IMR-90 (cell line): ENCODE measurements at regions not wholly inside any gene's neighbourhood (a gene's known extent, or its start where the extent isn't known, plus 50 kb on each side); places are given as distances from the start of the nearest gene placed in this dataset.

ENCODE experiments used
- ATAC-seq: fragments of 200-7000 bp; cut with Tn5 transposase; 2 replicates; pipeline ENCODE4 v1.9.1; 2020; ENCODE audit warnings: low read depth, mild to moderate bottlenecking, moderate library complexity
- BruUV-seq: library from RNA; stranded (reverse); fragments of 400-500 nt; replicated peaks from 2 replicates; lab custom pipeline; 2021; lab: Mats Ljungman, UMichigan
- CTCF ChIA-PET: fragments of 300-600 bp; formaldehyde crosslinking; extraction: SDS; loops from one replicate; lab custom pipeline; 2021; ENCODE audit warnings: antibody characterized with exemption; lab: Yijun Ruan, JAX
- POLR2A ChIA-PET: fragments of 300-600 bp; sonication (Branson Sonifier 250); formaldehyde crosslinking; loops from one replicate; lab custom pipeline; 2022; ENCODE audit warnings: antibody characterized with exemption; ENCODE audit not compliant: unreplicated experiment; lab: Charles Lee
- DNase-seq: peaks from one replicate; pipeline ENCODE4 v3.0.0; 2013
- H2AFZ ChIP-seq: replicated peaks from 2 replicates; pipeline ENCODE3; 2013; ENCODE audit warnings: low read length, mild to moderate bottlenecking; ENCODE audit not compliant: poor library complexity
- H2AK5ac ChIP-seq: 2 replicates; pipeline ENCODE4 v1.6.1; 2013; ENCODE audit warnings: low read depth, low read length, inconsistent platforms
- H2AK9ac ChIP-seq: replicated peaks from 2 replicates; pipeline ENCODE3; 2013; ENCODE audit warnings: mild to moderate bottlenecking, low read depth, low read length, moderate library complexity; ENCODE audit not compliant: poor library complexity
- H2BK120ac ChIP-seq: 2 replicates; pipeline ENCODE4 v1.6.1; 2013; ENCODE audit warnings: low read depth, low read length, inconsistent platforms
- H2BK15ac ChIP-seq: 3 replicates; pipeline ENCODE4 v1.6.1; 2013; ENCODE audit warnings: low read depth, low read length, inconsistent platforms
- H2BK20ac ChIP-seq: 2 replicates; pipeline ENCODE4 v1.6.1; 2013; ENCODE audit warnings: low read depth, mild to moderate bottlenecking, inconsistent platforms, low read length, moderate library complexity
- H2BK5ac ChIP-seq: 2 replicates; pipeline ENCODE4 v1.6.1; 2013; ENCODE audit warnings: mild to moderate bottlenecking, low read depth, low read length, inconsistent platforms; ENCODE audit not compliant: poor library complexity, severe bottlenecking
- H3K14ac ChIP-seq: replicated peaks from 2 replicates; pipeline ENCODE4 v1.6.1; 2013; ENCODE audit warnings: low read depth, low read length, inconsistent platforms
- H3K18ac ChIP-seq: 2 replicates; pipeline ENCODE4 v1.6.1; 2013; ENCODE audit warnings: low read depth, low read length, control low read depth
- H3K23ac ChIP-seq: 2 replicates; pipeline ENCODE4 v1.6.1; 2013; ENCODE audit warnings: low read depth, low read length, inconsistent platforms
- H3K27ac ChIP-seq: 2 replicates; pipeline ENCODE4 v1.5.1; 2013; ENCODE audit warnings: mild to moderate bottlenecking, control low read depth, low read length; ENCODE audit not compliant: insufficient read depth
- H3K27me3 ChIP-seq: 2 replicates; pipeline ENCODE4 v1.6.1; 2013; ENCODE audit warnings: low read length; ENCODE audit not compliant: control insufficient read depth, insufficient read depth
- H3K36me3 ChIP-seq: 2 replicates; pipeline ENCODE4 v1.6.1; 2013; ENCODE audit warnings: low read length, mixed read lengths; ENCODE audit not compliant: control insufficient read depth, insufficient read depth
- H3K4ac ChIP-seq: 2 replicates; pipeline ENCODE4 v1.6.1; 2013; ENCODE audit warnings: low read depth, low read length, inconsistent platforms
- H3K4me1 ChIP-seq: 2 replicates; pipeline ENCODE4 v1.6.1; 2013; ENCODE audit warnings: low read length, mixed read lengths; ENCODE audit not compliant: control insufficient read depth, insufficient read depth
- H3K4me2 ChIP-seq: 2 replicates; pipeline ENCODE4 v1.6.1; 2013; ENCODE audit warnings: low read depth, mild to moderate bottlenecking, control low read depth, low read length, moderate library complexity
- H3K4me3 ChIP-seq: 2 replicates; pipeline ENCODE4 v1.5.1; 2013; ENCODE audit warnings: low read depth, mild to moderate bottlenecking, control low read depth, low read length, moderate library complexity; ENCODE audit not compliant: insufficient read depth
- H3K56ac ChIP-seq: 2 replicates; pipeline ENCODE4 v1.6.1; 2013; ENCODE audit warnings: low read length, inconsistent platforms; ENCODE audit not compliant: insufficient read depth; ENCODE audit errors: extremely low read depth
- H3K79me1 ChIP-seq, 2 experiments: 2 replicates each; pipeline ENCODE4 v1.6.1; 2013; ENCODE audit warnings: low read length in 2 of 2, inconsistent platforms in 1 of 2, low read depth in 1 of 2
- H3K9ac ChIP-seq: 2 replicates; pipeline ENCODE4 v1.6.1; 2013; ENCODE audit warnings: low read depth, low read length, control low read depth
- H3K9me1 ChIP-seq: 2 replicates; pipeline ENCODE4 v1.6.1; 2013; ENCODE audit warnings: low read length, inconsistent platforms; ENCODE audit not compliant: insufficient read depth
- H3K9me3 ChIP-seq: 2 replicates; pipeline ENCODE4 v1.6.1; 2013; ENCODE audit warnings: low read length; ENCODE audit not compliant: control insufficient read depth, insufficient read depth
- H4K20me1 ChIP-seq: 2 replicates; pipeline ENCODE4 v1.6.1; 2013; ENCODE audit warnings: low read length, inconsistent platforms; ENCODE audit not compliant: insufficient read depth
- H4K5ac ChIP-seq: 2 replicates; pipeline ENCODE4 v1.6.1; 2013; ENCODE audit warnings: mild to moderate bottlenecking, low read depth, low read length, control low read depth
- H4K8ac ChIP-seq, 2 experiments: 2 replicates each; pipeline ENCODE4 v1.6.1; 2013; ENCODE audit warnings: low read depth in 2 of 2, low read length in 2 of 2, control low read depth in 1 of 2, inconsistent platforms in 1 of 2
- H4K91ac ChIP-seq: 2 replicates; pipeline ENCODE4 v1.6.1; 2013; ENCODE audit warnings: low read depth, low read length, inconsistent platforms; ENCODE audit not compliant: insufficient read depth
- BHLHE40 ChIP-seq: fragments of 150-350 bp; IDR thresholded peaks from 2 replicates; pipeline ENCODE4 v1.6.1; 2016; ENCODE audit warnings: mild to moderate bottlenecking, low read depth, low read length
- CEBPB ChIP-seq: IDR thresholded peaks from 2 replicates; pipeline ENCODE4 v1.6.1; 2012; ENCODE audit warnings: low read depth, low read length, improper control_type of control experiment
- CHD1 ChIP-seq: IDR thresholded peaks from 2 replicates; pipeline ENCODE4 v1.6.1; 2012; ENCODE audit warnings: low read depth, low read length, improper control_type of control experiment
- FOS ChIP-seq: fragments of 150-350 bp; IDR thresholded peaks from 2 replicates; pipeline ENCODE4 v1.6.1; 2016; ENCODE audit warnings: low read depth, low read length
- MAFK ChIP-seq: IDR thresholded peaks from 2 replicates; pipeline ENCODE4 v1.6.1; 2012; ENCODE audit warnings: low read depth, low read length, improper control_type of control experiment
- MAZ ChIP-seq: IDR thresholded peaks from 2 replicates; pipeline ENCODE4 v1.6.1; 2012; ENCODE audit warnings: low read depth, mild to moderate bottlenecking, low read length, improper control_type of control experiment, moderate library complexity, borderline replicate concordance
- MXI1 ChIP-seq: IDR thresholded peaks from 2 replicates; pipeline ENCODE4 v1.6.1; 2012; ENCODE audit warnings: low read depth, mild to moderate bottlenecking, low read length, moderate library complexity, borderline replicate concordance
- NFE2L2 ChIP-seq: fragments of 150-350 bp; IDR thresholded peaks from 2 replicates; pipeline ENCODE4 v1.6.1; 2016; ENCODE audit warnings: low read depth, mild to moderate bottlenecking, low read length
- POLR2A ChIP-seq: IDR thresholded peaks from 2 replicates; pipeline ENCODE4 v1.6.1; 2012; ENCODE audit warnings: mild to moderate bottlenecking, low read depth, low read length
- RAD21 ChIP-seq: IDR thresholded peaks from 2 replicates; pipeline ENCODE4 v1.6.1; 2012; ENCODE audit warnings: low read length, improper control_type of control experiment
- RCOR1 ChIP-seq: IDR thresholded peaks from 2 replicates; pipeline ENCODE4 v1.6.1; 2012; ENCODE audit warnings: mild to moderate bottlenecking, low read length, improper control_type of control experiment; ENCODE audit not compliant: insufficient replicate concordance
- RFX5 ChIP-seq: IDR thresholded peaks from 2 replicates; pipeline ENCODE4 v1.8.0; 2012; ENCODE audit warnings: low read depth, mild to moderate bottlenecking, low read length, moderate library complexity
- SMC3 ChIP-seq: fragments of 150-350 bp; IDR thresholded peaks from 2 replicates; pipeline ENCODE4 v1.6.1; 2016; ENCODE audit warnings: low read depth, mild to moderate bottlenecking, antibody characterized with exemption, low read length, moderate library complexity
- WGBS, 2 experiments: methylation state at CpG; one replicate each; pipeline versions ENCODE4 v1.1.5 to v1.1.7; 2013; ENCODE audit warnings: missing lambda C conversion rate in 2 of 2; ENCODE audit not compliant: insufficient read length in 1 of 2; ENCODE audit errors: extremely low coverage in 2 of 2; 5-methylcytosine and 5-hydroxymethylcytosine counted together
- dilution Hi-C: fragments of 300-500 bp; cut with HindIII; formaldehyde crosslinking; loops from one replicate; pipeline ENCODE4 v1.14.3; 2018; ENCODE audit warnings: low sequenced_read_pairs; ENCODE audit not compliant: unreplicated experiment
- in situ Hi-C: fragments of 300-500 bp; cut with MboI; formaldehyde crosslinking; loops from 3 replicates; pipeline ENCODE4 v1.14.3; 2019; ENCODE audit warnings: low sequenced_read_pairs, inconsistent platforms, mixed read lengths
- intact Hi-C: fragments of 100-400 bp; cut with micrococcal nuclease; formaldehyde crosslinking; loops from 2 replicates; pipeline ENCODE4 v1.10.0; 2022
- TF ChIP-seq, protein P1 (sequence below): fragments of 150-350 bp; IDR thresholded peaks from 2 replicates; pipeline ENCODE4 v1.6.1; 2016; ENCODE audit warnings: low read depth, mild to moderate bottlenecking, low read length, moderate library complexity, borderline replicate concordance
- TF ChIP-seq, protein P2 (sequence below): fragments of 150-350 bp; IDR thresholded peaks from 2 replicates; pipeline ENCODE4 v1.6.1; 2017; ENCODE audit warnings: mild to moderate bottlenecking, antibody characterized with exemption, low read length, low read depth
- TF ChIP-seq, protein P3 (sequence below): conservative IDR thresholded peaks from 2 replicates; pipeline ENCODE4 v1.5.1; 2012; ENCODE audit warnings: mild to moderate bottlenecking, low read depth, low read length, improper control_type of control experiment

DNA sequence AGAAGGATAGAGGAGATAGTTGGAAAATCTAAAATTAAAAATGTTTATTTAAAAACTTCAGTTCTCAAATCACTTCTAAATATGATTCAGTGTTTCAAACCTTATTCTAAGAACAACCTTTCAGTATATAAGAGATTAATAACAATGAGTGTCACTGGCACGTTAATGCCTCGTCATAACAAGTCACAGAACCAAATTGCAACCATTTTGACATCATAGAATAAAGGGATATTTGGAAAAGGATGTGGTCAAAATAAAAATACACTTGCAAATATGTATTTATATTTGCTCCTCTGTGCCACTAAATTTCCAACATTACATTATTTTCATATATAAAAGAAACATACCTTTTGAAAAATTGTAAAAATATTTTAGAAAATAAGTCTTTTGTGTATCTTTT, 1090.6 kb downstream of the SUCLG1 start:
- intact Hi-C loops = no loop called here

More for the DNA sequence above, 1090.6 kb downstream of the SUCLG1 start:
- Histone ChIP-seq H3K4ac (no peak overlapping the region), H3K56ac (no peak overlapping the region), H3K4me1 (no peaks in the 10 kb centered on the region), H3K9me1 (no peaks in the 10 kb centered on the region), H3K9me3 (no peaks in the 10 kb centered on the region), H3K23ac (no peak overlapping the region), H4K8ac (no peak overlapping the region), H4K5ac (no peak overlapping the region), H2BK20ac (no peak overlapping the region), H4K20me1 (no peaks in the 10 kb centered on the region), H3K4me2 (no peak overlapping the region), H3K27me3 (no peaks in the 10 kb centered on the region), H4K91ac (no peak overlapping the region), H3K9ac (no peak overlapping the region), H3K14ac (no peak overlapping the region), H2AK9ac (no peak overlapping the region), H3K36me3 (no peaks in the 10 kb centered on the region), H2BK5ac (no peak overlapping the region), H3K27ac (no peak overlapping the region), H2AFZ (no peak overlapping the region), H2AK5ac (no peak overlapping the region), H2BK15ac (no peak overlapping the region), H3K4me3 (no peak overlapping the region), H3K79me1 (no peaks in the 10 kb centered on the region), H2BK120ac (no peak overlapping the region), H3K18ac (no peak overlapping the region)
- ChIA-PET POLR2A (no interaction called here), CTCF (no interaction called here)
- no CpG with 5 or more reads among the region's 2 CpGs for WGBS, 2 experiments
- ATAC-seq = no peak
- dilution Hi-C loops (no loop called here), in situ Hi-C loops (no loop called here)
- DNase-seq = no peak
- TF ChIP-seq, protein P1, sequence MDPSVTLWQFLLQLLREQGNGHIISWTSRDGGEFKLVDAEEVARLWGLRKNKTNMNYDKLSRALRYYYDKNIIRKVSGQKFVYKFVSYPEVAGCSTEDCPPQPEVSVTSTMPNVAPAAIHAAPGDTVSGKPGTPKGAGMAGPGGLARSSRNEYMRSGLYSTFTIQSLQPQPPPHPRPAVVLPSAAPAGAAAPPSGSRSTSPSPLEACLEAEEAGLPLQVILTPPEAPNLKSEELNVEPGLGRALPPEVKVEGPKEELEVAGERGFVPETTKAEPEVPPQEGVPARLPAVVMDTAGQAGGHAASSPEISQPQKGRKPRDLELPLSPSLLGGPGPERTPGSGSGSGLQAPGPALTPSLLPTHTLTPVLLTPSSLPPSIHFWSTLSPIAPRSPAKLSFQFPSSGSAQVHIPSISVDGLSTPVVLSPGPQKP = no peak
- no peak for TF ChIP-seq NFE2L2
- TF ChIP-seq FOS = no peak
- no peak for TF ChIP-seq CHD1
- TF ChIP-seq, protein P2, sequence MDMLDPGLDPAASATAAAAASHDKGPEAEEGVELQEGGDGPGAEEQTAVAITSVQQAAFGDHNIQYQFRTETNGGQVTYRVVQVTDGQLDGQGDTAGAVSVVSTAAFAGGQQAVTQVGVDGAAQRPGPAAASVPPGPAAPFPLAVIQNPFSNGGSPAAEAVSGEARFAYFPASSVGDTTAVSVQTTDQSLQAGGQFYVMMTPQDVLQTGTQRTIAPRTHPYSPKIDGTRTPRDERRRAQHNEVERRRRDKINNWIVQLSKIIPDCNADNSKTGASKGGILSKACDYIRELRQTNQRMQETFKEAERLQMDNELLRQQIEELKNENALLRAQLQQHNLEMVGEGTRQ = no peak
- no peak for TF ChIP-seq RAD21
- TF ChIP-seq MAFK = no peak
- no peak for TF ChIP-seq RCOR1
- no peak for TF ChIP-seq POLR2A
- TF ChIP-seq CEBPB = no peak
- TF ChIP-seq MXI1 = no peak
- no peak for TF ChIP-seq SMC3
- TF ChIP-seq, protein P3, sequence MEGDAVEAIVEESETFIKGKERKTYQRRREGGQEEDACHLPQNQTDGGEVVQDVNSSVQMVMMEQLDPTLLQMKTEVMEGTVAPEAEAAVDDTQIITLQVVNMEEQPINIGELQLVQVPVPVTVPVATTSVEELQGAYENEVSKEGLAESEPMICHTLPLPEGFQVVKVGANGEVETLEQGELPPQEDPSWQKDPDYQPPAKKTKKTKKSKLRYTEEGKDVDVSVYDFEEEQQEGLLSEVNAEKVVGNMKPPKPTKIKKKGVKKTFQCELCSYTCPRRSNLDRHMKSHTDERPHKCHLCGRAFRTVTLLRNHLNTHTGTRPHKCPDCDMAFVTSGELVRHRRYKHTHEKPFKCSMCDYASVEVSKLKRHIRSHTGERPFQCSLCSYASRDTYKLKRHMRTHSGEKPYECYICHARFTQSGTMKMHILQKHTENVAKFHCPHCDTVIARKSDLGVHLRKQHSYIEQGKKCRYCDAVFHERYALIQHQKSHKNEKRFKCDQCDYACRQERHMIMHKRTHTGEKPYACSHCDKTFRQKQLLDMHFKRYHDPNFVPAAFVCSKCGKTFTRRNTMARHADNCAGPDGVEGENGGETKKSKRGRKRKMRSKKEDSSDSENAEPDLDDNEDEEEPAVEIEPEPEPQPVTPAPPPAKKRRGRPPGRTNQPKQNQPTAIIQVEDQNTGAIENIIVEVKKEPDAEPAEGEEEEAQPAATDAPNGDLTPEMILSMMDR = no peak
- TF ChIP-seq RFX5 = no peak
- TF ChIP-seq MAZ = no peak
- TF ChIP-seq BHLHE40 = no peak
- BruUV-seq = no TSS peak
